Fibroblast of lung (primary cell): ENCODE measurements at regions not wholly inside any gene's neighbourhood (a gene's known extent, or its start where the extent isn't known, plus 50 kb on each side); places are given as distances from the start of the nearest gene placed in this dataset.

Experiments
- DNase-seq, 2 donors: peaks; one replicate each; pipeline versions ENCODE4 v3.0.0 to v3.0.0-alpha.2; 2010; ENCODE audit warnings: low read depth in 2 of 2
- H2AFZ ChIP-seq: 2 replicates; pipeline ENCODE4 v1.5.1; 2012; ENCODE audit warnings: low read length, control low read depth, inconsistent platforms
- H3K27ac ChIP-seq: 2 replicates; pipeline ENCODE4 v1.5.1; 2011; ENCODE audit warnings: low read length, control low read depth; ENCODE audit not compliant: insufficient read depth
- H3K27me3 ChIP-seq: 2 replicates; pipeline ENCODE4 v1.5.1; 2011; ENCODE audit warnings: mild to moderate bottlenecking, low read length; ENCODE audit not compliant: control insufficient read depth, insufficient read depth
- H3K36me3 ChIP-seq: 2 replicates; pipeline ENCODE4 v1.5.1; 2011; ENCODE audit warnings: low read length; ENCODE audit not compliant: control insufficient read depth, insufficient read depth
- H3K4me1 ChIP-seq: 2 replicates; pipeline ENCODE4 v1.5.1; 2011; ENCODE audit warnings: low read length; ENCODE audit not compliant: control insufficient read depth, insufficient read depth; ENCODE audit errors: extremely low read depth
- H3K4me2 ChIP-seq: 2 replicates; pipeline ENCODE4 v1.5.1; 2011; ENCODE audit warnings: low read length, control low read depth; ENCODE audit not compliant: insufficient read depth; ENCODE audit errors: extremely low read depth
- H3K4me3 ChIP-seq, 4 experiments: fragments of 200-600 bp in 1 of 4; sonication (generic) in 1 of 4; replicated peaks in 1 of 4; 2 replicates each; pipeline ENCODE4 v1.5.1; 2011 to 2016; ENCODE audit warnings: low read length in 4 of 4, low read depth in 3 of 4, mild to moderate bottlenecking in 3 of 4, control low read depth in 2 of 4, inconsistent platforms in 1 of 4, mixed read lengths in 1 of 4; ENCODE audit not compliant: insufficient read depth in 1 of 4; ENCODE audit errors: control extremely low read depth in 1 of 4
- H3K79me2 ChIP-seq: 2 replicates; pipeline ENCODE4 v1.5.1; 2012; ENCODE audit warnings: mild to moderate bottlenecking, low read length, inconsistent platforms; ENCODE audit not compliant: control insufficient read depth, insufficient read depth
- H3K9ac ChIP-seq: 2 replicates; pipeline ENCODE4 v1.5.1; 2011; ENCODE audit warnings: mild to moderate bottlenecking, low read length, control low read depth; ENCODE audit not compliant: insufficient read depth
- H3K9me3 ChIP-seq: 2 replicates; pipeline ENCODE4 v1.5.1; 2012; ENCODE audit warnings: low read depth, low read length; ENCODE audit not compliant: control insufficient read depth, insufficient read depth
- H4K20me1 ChIP-seq: 2 replicates; pipeline ENCODE4 v1.5.1; 2011; ENCODE audit warnings: low read length; ENCODE audit not compliant: control insufficient read depth, insufficient read depth; ENCODE audit errors: extremely low read depth
- EZH2 ChIP-seq: IDR thresholded peaks from 2 replicates; pipeline ENCODE4 v1.5.1; 2012; ENCODE audit warnings: low read length, control low read depth, mild to moderate bottlenecking; ENCODE audit errors: missing control alignments
- TF ChIP-seq, protein P1 (sequence below), 2 donors: IDR thresholded peaks in 1 of 2; conservative IDR thresholded peaks in 1 of 2; 1 replicate in 1 of 2; 2 replicates in 1 of 2; pipeline ENCODE4 v1.5.1; 2011 to 2012; ENCODE audit warnings: low read length in 2 of 2, control low read depth in 1 of 2, inconsistent platforms in 1 of 2, low read depth in 1 of 2, mild to moderate bottlenecking in 1 of 2

DNA sequence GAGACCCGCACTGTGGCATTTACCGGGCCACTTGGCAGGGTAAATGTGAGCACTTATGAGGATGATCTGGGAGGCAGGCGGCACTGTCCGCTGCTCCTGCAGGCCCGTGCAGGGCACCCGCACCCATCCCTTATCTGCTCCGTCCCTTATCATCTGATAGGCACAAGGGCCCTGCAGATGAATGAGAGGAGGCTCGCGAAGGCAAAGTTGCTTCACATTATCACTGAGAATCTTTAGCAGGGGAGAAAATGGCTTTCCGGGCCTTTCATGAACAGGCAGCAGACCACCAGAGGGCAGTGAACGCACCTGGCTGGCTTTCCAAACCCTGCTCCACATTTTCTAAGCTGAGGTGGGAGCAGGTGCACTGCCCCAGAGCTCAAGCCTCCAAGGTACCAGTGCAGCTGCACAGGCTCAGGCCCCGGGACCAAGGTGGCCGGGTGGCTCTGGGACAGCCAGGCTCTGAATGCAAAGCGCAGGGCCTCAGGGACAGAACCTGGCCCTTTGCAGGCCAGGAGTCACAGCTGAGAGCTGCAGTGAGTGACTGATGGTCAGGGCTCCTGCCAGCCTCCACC lies 165.6 kb downstream of the SHANK2 start:
- H3K9ac ChIP-seq, result no peak overlapping the region
- H3K36me3 ChIP-seq, result no peaks in the 10 kb centered on the region
- H3K27me3 ChIP-seq, result no peaks in the 10 kb centered on the region
- DNase-seq, result peak in 1 of 2 donors; percentile 10
- H3K27ac ChIP-seq, result no peak overlapping the region
- no peaks in the 10 kb centered on the region for H3K79me2 ChIP-seq
- no peak overlapping the region for H3K4me2 ChIP-seq
- H2AFZ ChIP-seq, result no peak overlapping the region
- no peaks in the 10 kb centered on the region for H4K20me1 ChIP-seq
- H3K9me3 ChIP-seq, result no peaks in the 10 kb centered on the region
- H3K4me1 ChIP-seq, result no peaks in the 10 kb centered on the region
- TF ChIP-seq, protein P1, sequence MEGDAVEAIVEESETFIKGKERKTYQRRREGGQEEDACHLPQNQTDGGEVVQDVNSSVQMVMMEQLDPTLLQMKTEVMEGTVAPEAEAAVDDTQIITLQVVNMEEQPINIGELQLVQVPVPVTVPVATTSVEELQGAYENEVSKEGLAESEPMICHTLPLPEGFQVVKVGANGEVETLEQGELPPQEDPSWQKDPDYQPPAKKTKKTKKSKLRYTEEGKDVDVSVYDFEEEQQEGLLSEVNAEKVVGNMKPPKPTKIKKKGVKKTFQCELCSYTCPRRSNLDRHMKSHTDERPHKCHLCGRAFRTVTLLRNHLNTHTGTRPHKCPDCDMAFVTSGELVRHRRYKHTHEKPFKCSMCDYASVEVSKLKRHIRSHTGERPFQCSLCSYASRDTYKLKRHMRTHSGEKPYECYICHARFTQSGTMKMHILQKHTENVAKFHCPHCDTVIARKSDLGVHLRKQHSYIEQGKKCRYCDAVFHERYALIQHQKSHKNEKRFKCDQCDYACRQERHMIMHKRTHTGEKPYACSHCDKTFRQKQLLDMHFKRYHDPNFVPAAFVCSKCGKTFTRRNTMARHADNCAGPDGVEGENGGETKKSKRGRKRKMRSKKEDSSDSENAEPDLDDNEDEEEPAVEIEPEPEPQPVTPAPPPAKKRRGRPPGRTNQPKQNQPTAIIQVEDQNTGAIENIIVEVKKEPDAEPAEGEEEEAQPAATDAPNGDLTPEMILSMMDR (conservative IDR thresholded peaks at IDR 0.05 in 1 of 2, IDR thresholded peaks at IDR 0.05 in 1 of 2; ENCODE audit: low read depth in 1 of 2, low read length in 2 of 2), result peak in 1 of 2 donors; percentile 55
- no peak for TF ChIP-seq EZH2
- H3K4me3 ChIP-seq, result no peak overlapping the region

DNA sequence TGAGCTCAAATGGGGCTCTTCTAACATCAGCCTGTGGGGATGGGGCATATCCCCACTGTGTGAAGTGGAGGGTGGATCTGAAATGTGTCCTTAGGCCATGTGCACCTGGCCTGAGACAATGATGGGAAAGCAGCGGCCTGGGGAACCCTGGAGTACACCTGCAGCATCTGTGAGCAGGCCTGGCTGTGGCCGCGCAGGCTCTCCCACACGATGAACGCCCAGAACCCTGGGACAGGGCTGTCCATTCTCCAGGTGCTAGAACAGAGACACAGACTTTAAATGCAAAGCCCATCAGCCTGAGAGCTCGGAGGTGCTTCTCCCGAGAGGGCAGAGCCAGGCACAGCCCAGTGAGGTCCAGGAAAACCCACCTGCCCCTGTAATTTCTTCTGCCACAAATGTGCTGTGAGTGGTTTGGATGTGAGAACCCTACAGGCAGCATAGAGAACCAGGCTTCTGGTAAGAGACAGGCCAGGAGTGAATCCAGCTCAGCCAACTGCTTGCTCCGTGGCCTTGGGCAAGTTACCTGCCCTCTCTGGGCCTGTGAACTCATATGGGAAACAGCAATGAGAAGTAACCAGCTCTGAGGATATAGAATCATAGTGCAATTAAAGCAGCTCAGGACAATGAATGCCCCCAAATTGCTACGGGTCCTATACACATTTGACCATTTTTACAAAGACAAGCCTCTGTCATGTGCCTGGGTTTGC lies 167.9 kb downstream of the SHANK2 start:
- no peak overlapping the region for H3K4me2 ChIP-seq
- no peak overlapping the region for H3K9ac ChIP-seq
- no peaks in the 10 kb centered on the region for H3K4me1 ChIP-seq
- H3K9me3 ChIP-seq, result no peaks in the 10 kb centered on the region
- H4K20me1 ChIP-seq, result no peaks in the 10 kb centered on the region
- H3K79me2 ChIP-seq, result no peaks in the 10 kb centered on the region
- TF ChIP-seq, protein P1 (conservative IDR thresholded peaks at IDR 0.05 in 1 of 2, IDR thresholded peaks at IDR 0.05 in 1 of 2; ENCODE audit: low read depth in 1 of 2, low read length in 2 of 2), result no peak
- TF ChIP-seq EZH2, result no peak
- no peaks in the 10 kb centered on the region for H3K36me3 ChIP-seq
- no peak overlapping the region for H2AFZ ChIP-seq
- DNase-seq, result no peak
- no peak overlapping the region for H3K27ac ChIP-seq
- no peak overlapping the region for H3K4me3 ChIP-seq
- H3K27me3 ChIP-seq, result no peaks in the 10 kb centered on the region

DNA sequence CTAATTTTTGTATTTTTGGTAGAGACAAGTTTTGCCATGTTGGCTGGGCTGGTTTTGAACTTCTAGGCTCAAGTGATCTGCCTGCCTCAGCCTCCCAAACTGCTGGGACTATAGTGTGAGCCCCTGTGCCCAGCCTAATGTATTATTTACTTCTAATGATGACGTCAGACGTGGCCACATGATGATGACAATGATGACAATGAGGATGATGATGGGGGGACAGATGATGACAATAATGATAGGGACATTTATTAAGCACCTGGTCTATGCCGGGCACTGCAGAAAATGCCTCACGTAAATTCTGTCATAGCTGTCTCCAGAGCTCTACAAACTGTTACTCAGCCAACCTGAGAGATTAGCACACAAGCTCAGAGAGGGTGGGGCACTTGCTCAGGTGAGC lies 169.3 kb downstream of the SHANK2 start:
- no peaks in the 10 kb centered on the region for H3K4me1 ChIP-seq
- no peak overlapping the region for H3K9ac ChIP-seq
- H3K4me2 ChIP-seq, result no peak overlapping the region
- H3K4me3 ChIP-seq, result no peak overlapping the region
- H3K27me3 ChIP-seq, result no peaks in the 10 kb centered on the region
- no peaks in the 10 kb centered on the region for H3K9me3 ChIP-seq
- no peaks in the 10 kb centered on the region for H4K20me1 ChIP-seq
- no peak for DNase-seq
- H2AFZ ChIP-seq, result no peak overlapping the region
- no peak for TF ChIP-seq EZH2
- TF ChIP-seq, protein P1 (conservative IDR thresholded peaks at IDR 0.05 in 1 of 2, IDR thresholded peaks at IDR 0.05 in 1 of 2; ENCODE audit: low read depth in 1 of 2, low read length in 2 of 2), result no peak
- H3K79me2 ChIP-seq, result no peaks in the 10 kb centered on the region
- no peaks in the 10 kb centered on the region for H3K36me3 ChIP-seq
- H3K27ac ChIP-seq, result no peak overlapping the region
